Kidney epithelial cell (primary cell): ENCODE measurements at regions not wholly inside any gene's neighbourhood (a gene's known extent, or its start where the extent isn't known, plus 50 kb on each side); places are given as distances from the start of the nearest gene placed in this dataset.

Source experiments
- DNase-seq: peaks from one replicate; pipeline ENCODE4 v3.0.0-alpha.2; 2010; ENCODE audit warnings: low read depth
- H3K27me3 ChIP-seq: 2 replicates; pipeline ENCODE4 v1.6.0; 2011; ENCODE audit warnings: low read length; ENCODE audit not compliant: control insufficient read depth, insufficient read depth
- H3K36me3 ChIP-seq: 2 replicates; pipeline ENCODE4 v1.5.1; 2011; ENCODE audit warnings: low read length; ENCODE audit not compliant: control insufficient read depth, insufficient read depth
- H3K4me3 ChIP-seq: 2 replicates; pipeline ENCODE4 v1.5.1; 2011; ENCODE audit warnings: low read depth, mild to moderate bottlenecking, control low read depth, low read length
- TF ChIP-seq, protein P1 (sequence below): IDR thresholded peaks from 2 replicates; pipeline ENCODE4 v1.5.1; 2011; ENCODE audit warnings: mild to moderate bottlenecking, moderate library complexity, low read length, control low read depth, inconsistent platforms; ENCODE audit not compliant: insufficient read depth, poor library complexity, severe bottlenecking

DNA sequence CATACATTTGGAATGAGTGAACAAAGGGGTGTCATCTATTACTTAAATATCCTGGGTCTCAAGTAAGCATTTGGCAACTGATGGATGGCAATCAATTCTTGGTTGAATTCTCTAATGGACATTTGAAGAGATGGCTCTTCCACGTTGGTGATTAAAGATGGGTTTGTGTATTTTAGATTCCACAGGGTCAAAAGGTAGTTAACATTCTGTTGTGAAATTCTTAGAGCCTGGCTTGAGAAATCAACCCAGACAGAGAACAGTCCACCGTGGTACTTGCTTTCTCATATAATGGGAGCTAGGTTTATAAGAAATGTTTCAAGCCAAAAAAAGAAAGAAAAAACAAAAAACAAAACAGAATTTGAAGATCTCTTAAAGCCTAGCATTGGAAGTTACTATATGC lies 355.9 kb upstream of the PITX2 start:
- Histone ChIP-seq H3K36me3 (no peaks in the 10 kb centered on the region), H3K4me3 (no peak overlapping the region), H3K27me3 (no peaks in the 10 kb centered on the region)
- DNase-seq: no peak
- TF ChIP-seq, protein P1, sequence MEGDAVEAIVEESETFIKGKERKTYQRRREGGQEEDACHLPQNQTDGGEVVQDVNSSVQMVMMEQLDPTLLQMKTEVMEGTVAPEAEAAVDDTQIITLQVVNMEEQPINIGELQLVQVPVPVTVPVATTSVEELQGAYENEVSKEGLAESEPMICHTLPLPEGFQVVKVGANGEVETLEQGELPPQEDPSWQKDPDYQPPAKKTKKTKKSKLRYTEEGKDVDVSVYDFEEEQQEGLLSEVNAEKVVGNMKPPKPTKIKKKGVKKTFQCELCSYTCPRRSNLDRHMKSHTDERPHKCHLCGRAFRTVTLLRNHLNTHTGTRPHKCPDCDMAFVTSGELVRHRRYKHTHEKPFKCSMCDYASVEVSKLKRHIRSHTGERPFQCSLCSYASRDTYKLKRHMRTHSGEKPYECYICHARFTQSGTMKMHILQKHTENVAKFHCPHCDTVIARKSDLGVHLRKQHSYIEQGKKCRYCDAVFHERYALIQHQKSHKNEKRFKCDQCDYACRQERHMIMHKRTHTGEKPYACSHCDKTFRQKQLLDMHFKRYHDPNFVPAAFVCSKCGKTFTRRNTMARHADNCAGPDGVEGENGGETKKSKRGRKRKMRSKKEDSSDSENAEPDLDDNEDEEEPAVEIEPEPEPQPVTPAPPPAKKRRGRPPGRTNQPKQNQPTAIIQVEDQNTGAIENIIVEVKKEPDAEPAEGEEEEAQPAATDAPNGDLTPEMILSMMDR: no peak

DNA sequence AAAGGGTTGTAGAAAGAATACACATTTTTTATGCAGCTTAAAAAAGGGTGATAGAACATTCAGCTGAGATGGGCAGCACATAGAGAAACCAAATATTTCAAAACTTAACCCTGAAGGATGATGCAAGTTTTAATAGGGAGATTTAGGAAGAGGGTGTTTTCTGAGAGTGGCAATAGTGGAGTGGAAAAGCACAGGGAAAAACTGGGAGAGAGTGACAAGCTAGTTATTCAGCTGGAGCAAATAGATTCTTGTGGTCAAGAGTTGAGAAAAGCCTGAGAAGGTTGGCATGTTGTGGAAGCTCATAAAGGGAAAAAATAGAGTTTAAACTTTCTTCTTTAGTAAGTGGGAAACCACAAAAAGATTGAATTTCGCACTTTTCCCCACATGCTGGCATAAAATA lies 359.6 kb upstream of the PITX2 start:
- DNase-seq: peak; percentile 25
- TF ChIP-seq, protein P1: no peak
- no peaks in the 10 kb centered on the region for H3K36me3 ChIP-seq
- no peaks in the 10 kb centered on the region for H3K27me3 ChIP-seq
- H3K4me3 ChIP-seq: no peak overlapping the region

DNA sequence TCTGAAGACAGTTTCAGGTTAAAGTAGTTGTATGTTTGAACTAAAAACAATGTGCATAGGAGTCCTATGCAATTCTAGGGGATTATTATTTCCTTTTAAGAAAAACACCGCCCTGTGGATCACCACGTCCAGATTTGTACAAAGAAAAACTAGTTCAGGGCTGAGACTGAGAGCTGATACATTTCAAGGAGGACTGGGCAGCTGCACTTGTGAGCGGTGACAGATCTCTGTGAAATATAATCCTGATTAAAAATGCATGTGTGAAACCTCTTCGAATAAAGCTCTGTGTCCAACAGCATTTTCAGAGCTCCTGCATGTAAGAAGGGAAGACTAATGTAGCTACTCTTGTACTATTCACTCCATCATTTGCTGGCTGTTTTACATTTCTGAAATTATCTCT lies 365.8 kb upstream of the PITX2 start:
- H3K27me3 ChIP-seq: no peaks in the 10 kb centered on the region
- no peak for DNase-seq
- TF ChIP-seq, protein P1: no peak
- H3K4me3 ChIP-seq: no peak overlapping the region
- H3K36me3 ChIP-seq: no peaks in the 10 kb centered on the region

DNA sequence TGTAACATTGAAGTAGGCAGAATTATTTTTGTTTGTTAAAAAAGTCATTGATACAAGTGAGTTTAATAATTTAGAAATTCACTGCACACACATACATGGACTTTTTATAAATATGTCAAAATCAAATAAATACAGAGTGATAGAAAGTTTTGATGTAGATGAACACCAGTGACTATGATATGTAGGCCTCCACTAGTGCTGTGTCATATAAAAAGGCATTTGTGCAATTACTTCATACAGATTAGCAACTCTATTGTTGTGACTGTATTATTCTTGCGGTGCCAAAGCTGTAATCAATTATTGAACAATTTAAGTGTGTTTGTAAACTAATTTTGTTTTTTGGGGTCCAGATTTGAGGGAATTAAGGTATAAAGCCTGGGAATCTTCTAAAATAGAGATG lies 366.2 kb upstream of the PITX2 start:
- no peak overlapping the region for H3K4me3 ChIP-seq
- TF ChIP-seq, protein P1: no peak

DNA sequence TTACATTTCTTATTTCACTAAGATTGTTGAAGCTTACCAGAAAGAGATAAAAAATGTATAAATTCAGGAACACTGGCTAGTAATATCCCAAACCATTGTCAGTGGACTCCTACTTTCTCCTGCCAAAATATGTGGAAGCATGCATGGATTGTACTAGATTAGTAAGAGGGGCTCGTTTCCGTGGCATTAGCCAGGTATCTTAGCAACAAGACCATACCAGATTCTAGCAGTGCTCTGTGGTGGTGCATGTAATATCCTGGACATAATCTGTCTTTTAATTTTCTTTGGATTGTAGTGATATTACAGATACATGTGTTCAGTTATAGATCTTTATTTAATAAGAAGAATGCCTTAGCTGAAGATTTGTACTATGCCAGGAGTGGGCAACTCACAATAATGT lies 371.9 kb upstream of the PITX2 start:
- Histone ChIP-seq H3K27me3 (no peaks in the 10 kb centered on the region), H3K4me3 (no peak overlapping the region), H3K36me3 (no peaks in the 10 kb centered on the region)
- no peak for DNase-seq
- TF ChIP-seq, protein P1: no peak

More for the DNA sequence above, 366.2 kb upstream of the PITX2 start:
- no peaks in the 10 kb centered on the region for H3K36me3 ChIP-seq
- DNase-seq: no peak
- no peaks in the 10 kb centered on the region for H3K27me3 ChIP-seq

DNA sequence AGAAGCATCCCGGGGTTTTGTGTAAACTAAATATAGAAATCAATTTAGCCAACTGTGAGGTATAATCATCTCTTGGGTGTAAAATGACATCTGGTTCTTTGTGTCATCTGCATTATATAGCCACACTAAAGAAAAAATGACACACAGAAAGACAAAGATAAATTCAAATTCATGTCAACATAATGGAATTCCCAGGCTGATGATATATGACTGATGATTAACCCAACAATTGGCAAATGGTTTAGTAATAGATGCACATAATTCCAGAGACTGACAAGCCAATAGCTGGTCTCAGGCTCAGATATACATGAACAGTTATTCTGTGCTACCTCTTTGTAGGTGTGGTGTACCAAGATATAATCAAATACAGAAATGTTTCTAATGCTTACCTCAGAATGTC lies 375.4 kb upstream of the PITX2 start:
- no peak overlapping the region for H3K4me3 ChIP-seq
- no peak for DNase-seq
- H3K36me3 ChIP-seq: no peaks in the 10 kb centered on the region
- TF ChIP-seq, protein P1: no peak
- H3K27me3 ChIP-seq: no peaks in the 10 kb centered on the region
